Renal cortex interstitium (tissue), 11 donors: ENCODE measurements at regions not wholly inside any gene's neighbourhood (a gene's known extent, or its start where the extent isn't known, plus 50 kb on each side); places are given as distances from the start of the nearest gene placed in this dataset.

Experiments
- DNase-seq, 11 donors: peaks; one replicate each; pipeline ENCODE4 v3.0.0-alpha.2; 2013; ENCODE audit warnings: low read depth in 9 of 11, low spot score in 4 of 11; ENCODE audit errors: extremely low read depth in 1 of 11

DNA sequence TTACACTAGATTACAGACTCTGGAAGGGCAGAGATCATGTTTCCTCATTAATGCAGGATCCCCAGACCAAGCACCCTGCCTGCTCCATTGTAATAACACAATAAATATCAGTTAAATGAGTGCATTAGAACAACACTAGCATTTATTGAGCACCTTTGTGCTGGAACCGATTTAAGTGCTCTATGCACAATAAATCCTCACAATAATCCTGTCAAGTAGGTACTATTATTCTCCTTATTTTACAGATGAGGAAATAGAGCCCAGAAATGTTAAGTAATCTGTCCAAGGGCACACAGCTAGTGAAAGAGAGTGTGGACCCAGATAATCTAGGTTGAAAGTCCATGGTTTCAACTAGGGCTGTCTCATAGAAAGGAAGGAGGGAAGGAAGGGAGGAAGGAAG lies 69.8 kb downstream of the MAP1LC3B2 start:
- no peak for DNase-seq

GRCh38 chr12:116628450-116628793 lies 69.2 kb downstream of the MAP1LC3B2 start:
- DNase-seq, result no peak
